Retina (tissue), 1 donor: ENCODE measurements at regions not wholly inside any gene's neighbourhood (a gene's known extent, or its start where the extent isn't known, plus 50 kb on each side); places are given as distances from the start of the nearest gene placed in this dataset.
A peak's percentile ranks its signal among the peaks of the same experiment; 100 is the strongest.
"Not testable (repeated sequence)": the region's sequence is repeated elsewhere in the genome, so short reads cannot be mapped to it uniquely, and the experiment has no call there.

ENCODE experiments used
- DNase-seq: peaks from one replicate; pipeline ENCODE4 v3.0.0-alpha.2; 2016

GRCh38 chr4:81314196-81314896, 99.3 kb upstream of the PRKG2 start:
- peak; percentile 4 for DNase-seq

DNA sequence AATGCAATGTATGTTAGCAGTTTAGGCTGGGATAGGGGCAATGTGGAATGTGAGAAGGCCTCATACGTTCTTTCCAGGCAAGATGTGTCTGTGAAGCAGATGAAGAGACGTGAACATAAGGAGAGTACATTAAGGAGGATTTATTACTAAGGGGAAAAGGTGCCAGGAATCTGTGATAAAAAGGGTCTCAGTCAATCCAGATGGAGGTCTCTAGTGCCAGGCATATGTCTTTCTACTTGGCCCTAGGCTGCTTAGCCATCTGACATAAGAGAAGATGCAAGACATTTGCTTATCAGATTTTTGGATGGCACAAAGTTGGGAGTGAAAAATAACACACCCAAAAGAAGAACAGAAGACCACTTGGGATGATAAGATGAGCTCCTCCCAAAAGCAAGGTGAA, 93.0 kb upstream of the PRKG2 start:
- DNase-seq: no peak

DNA sequence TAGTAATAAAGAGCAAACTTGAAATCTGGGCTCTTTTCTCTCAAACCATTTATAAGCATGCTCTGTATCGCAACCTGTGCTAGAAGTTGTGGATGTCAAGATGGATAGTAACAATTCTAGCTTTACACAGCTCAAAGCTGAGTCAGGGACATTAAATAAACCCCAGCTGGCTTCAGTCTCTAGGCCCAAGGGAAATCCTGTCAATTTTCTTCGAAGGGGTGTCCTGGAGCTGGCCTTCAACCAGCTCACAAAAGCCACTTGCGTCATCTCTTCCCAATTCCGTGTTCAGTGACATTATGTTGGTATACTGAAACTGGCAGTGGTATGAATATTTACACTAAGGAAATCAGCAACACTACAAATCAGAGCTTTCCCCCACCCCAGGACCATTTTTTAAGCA, 89.8 kb upstream of the PRKG2 start:
- DNase-seq: no peak

DNA sequence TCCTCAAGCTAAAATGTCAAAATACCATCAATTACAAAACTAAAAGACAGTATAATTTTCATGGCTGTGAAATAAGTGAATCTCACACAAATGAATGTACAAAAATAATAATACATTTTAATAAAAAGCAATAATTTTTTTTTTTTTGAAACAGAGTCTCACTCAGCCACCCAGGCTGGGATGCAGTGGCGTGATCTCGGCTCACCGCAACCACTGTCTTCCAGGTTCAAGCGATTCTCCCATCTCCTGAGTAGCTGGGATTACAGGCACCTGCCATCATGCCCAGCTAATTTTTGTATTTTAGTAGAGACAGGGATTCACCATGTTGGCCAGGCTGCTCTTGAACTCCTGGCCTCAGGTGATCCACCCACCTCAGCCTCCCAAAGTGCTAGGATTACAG, 85.3 kb upstream of the PRKG2 start:
- DNase-seq: not testable (repeated sequence)

- no peak for DNase-seq
Measured at GRCh38 chr4:81290813-81291212, 75.8 kb upstream of the PRKG2 start.

DNA sequence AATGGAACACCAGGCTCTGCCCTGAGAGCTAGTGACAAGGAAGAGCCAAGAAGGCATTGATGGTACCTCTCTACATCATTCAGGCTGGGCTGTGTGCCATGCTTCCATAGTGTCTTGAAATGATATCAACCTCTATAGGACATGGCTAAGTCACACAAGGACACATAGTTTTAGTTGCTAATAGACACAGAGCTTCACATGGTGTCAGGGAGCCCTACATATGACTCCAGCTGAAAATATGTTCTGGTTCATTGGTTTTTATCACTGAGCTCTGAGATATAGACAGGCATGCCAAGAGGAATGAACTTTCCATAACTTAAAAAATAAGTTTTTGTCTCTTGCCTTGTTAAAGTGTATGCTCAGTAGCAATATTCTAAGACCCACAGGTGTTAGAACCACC, 72.1 kb upstream of the PRKG2 start:
- DNase-seq: no peak

GRCh38 chr4:81282131-81282530, 67.1 kb upstream of the PRKG2 start:
- DNase-seq: no peak

DNA sequence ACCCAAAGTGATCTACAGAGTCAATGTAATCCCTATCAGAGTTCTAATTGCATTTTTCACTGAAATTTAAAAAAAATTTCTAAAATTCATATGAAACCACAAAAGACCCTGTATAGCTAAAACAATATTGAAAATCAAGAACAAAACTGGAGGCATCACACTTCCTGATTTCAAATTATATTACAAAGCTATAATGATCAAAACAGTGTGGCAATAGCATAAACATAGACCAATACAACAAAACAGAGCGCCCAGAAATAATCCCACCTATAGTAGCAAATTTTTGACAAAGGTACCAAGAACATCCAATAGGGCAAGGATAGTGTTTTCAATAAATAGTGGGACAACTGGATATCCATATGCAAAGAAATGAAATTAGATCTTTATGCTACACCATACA, 59.4 kb upstream of the PRKG2 start:
- DNase-seq: no peak

DNA sequence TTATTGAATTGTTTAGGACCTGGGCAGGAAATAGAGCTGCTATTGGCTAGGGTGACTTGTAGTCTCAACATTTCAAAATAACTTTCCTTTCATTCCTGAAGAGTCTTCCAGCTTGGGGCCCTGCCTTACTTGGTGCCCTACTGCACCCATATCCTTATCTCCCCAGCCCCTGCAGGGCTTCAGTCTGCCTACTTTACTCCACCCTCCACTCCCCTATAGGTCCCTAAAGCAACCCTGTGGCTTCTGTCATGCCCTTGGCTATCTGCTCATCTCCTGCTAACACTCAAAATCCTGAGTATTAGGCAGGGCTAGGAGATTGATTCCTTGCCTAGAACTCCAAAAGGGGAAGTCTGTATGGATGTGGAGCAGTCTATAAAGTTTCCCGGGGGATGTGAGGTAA, 57.6 kb upstream of the PRKG2 start:
- DNase-seq: no peak
